GM23338 (cell line): ENCODE measurements at regions not wholly inside any gene's neighbourhood (a gene's known extent, or its start where the extent isn't known, plus 50 kb on each side); places are given as distances from the start of the nearest gene placed in this dataset.

Source experiments
- ATAC-seq: fragments of 200-7000 bp; cut with Tn5 transposase; 3 replicates; pipeline ENCODE4 v1.9.1; 2020
- DNase-seq: peaks from one replicate; pipeline ENCODE4 v3.0.0-alpha.2; 2015; ENCODE audit warnings: low spot score
- H2AFZ ChIP-seq: fragments of 200-600 bp; sonication (generic); 2 replicates; pipeline ENCODE4 v1.8.0; 2016; ENCODE audit warnings: antibody characterized with exemption, mild to moderate bottlenecking, moderate library complexity
- H3F3A ChIP-seq: fragments of 200-600 bp; sonication (generic); replicated peaks from 2 replicates; pipeline ENCODE4 v1.8.0; 2017; ENCODE audit warnings: antibody characterized with exemption, mixed run types, low read depth
- H3K27ac ChIP-seq: fragments of 200-600 bp; sonication (generic); 2 replicates; pipeline ENCODE4 v1.6.1; 2016; ENCODE audit warnings: low read depth
- H3K27me3 ChIP-seq: fragments of 200-600 bp; sonication (generic); 2 replicates; pipeline ENCODE4 v1.8.0; 2016; ENCODE audit warnings: mild to moderate bottlenecking, mixed run types, moderate library complexity; ENCODE audit not compliant: insufficient read depth
- H3K36me3 ChIP-seq: fragments of 200-600 bp; sonication (generic); 2 replicates; pipeline ENCODE4 v1.8.0; 2016; ENCODE audit warnings: mild to moderate bottlenecking; ENCODE audit not compliant: insufficient read depth
- H3K4me1 ChIP-seq: fragments of 200-600 bp; sonication (generic); 2 replicates; pipeline ENCODE4 v1.8.0; 2016; ENCODE audit warnings: mild to moderate bottlenecking, moderate library complexity; ENCODE audit not compliant: insufficient read depth
- H3K4me2 ChIP-seq: fragments of 200-600 bp; sonication (generic); 2 replicates; pipeline ENCODE4 v1.7.1; 2017; ENCODE audit warnings: mixed run types
- H3K4me3 ChIP-seq: fragments of 200-600 bp; sonication (generic); 2 replicates; pipeline ENCODE4 v1.6.1; 2016; ENCODE audit warnings: mixed run types
- H3K79me2 ChIP-seq: fragments of 200-600 bp; sonication (generic); replicated peaks from 2 replicates; pipeline ENCODE4 v1.8.0; 2017; ENCODE audit warnings: mild to moderate bottlenecking; ENCODE audit not compliant: insufficient read depth
- H3K9me2 ChIP-seq: fragments of 200-600 bp; sonication (generic); 2 replicates; pipeline ENCODE4 v1.8.0; 2017; ENCODE audit not compliant: insufficient read depth
- H4K20me1 ChIP-seq: fragments of 200-600 bp; sonication (generic); replicated peaks from 2 replicates; pipeline ENCODE4 v1.8.0; 2017; ENCODE audit warnings: mild to moderate bottlenecking; ENCODE audit not compliant: insufficient read depth
- H3K27ac Mint-ChIP-seq: 2 replicates; pipeline ENCODE4 v1.8.0; 2020; ENCODE audit warnings: inconsistent platforms, mild to moderate bottlenecking, moderate library complexity, mixed read lengths
- H3K27me3 Mint-ChIP-seq: 3 replicates; pipeline ENCODE4 v1.8.0; 2022; ENCODE audit warnings: low read depth, mild to moderate bottlenecking, moderate library complexity, mixed read lengths, inconsistent platforms; ENCODE audit not compliant: insufficient read depth, poor library complexity
- H3K36me3 Mint-ChIP-seq: 3 replicates; pipeline ENCODE4 v1.8.0; 2021; ENCODE audit warnings: low read depth, mild to moderate bottlenecking, inconsistent platforms, moderate library complexity, mixed read lengths
- H3K4me1 Mint-ChIP-seq: 3 replicates; pipeline ENCODE4 v1.8.0; 2020; ENCODE audit warnings: mild to moderate bottlenecking, inconsistent platforms, mixed read lengths
- H3K4me3 Mint-ChIP-seq: 3 replicates; pipeline ENCODE4 v1.8.0; 2021; ENCODE audit warnings: moderate library complexity, mild to moderate bottlenecking, inconsistent platforms, mixed read lengths
- H3K9me3 Mint-ChIP-seq: 3 replicates; pipeline ENCODE4 v1.8.0; 2020; ENCODE audit warnings: moderate library complexity, mild to moderate bottlenecking, inconsistent platforms, mixed read lengths
- CREB1 ChIP-seq: fragments of 250-450 bp; sonication (Bioruptor Pico); IDR thresholded peaks from 2 replicates; pipeline ENCODE4 v1.5.0; 2020; ENCODE audit warnings: low read depth, mild to moderate bottlenecking, moderate library complexity
- EZH2 ChIP-seq: fragments of 200-600 bp; sonication (generic); IDR thresholded peaks from one replicate; pipeline ENCODE4 v1.8.0; 2017; ENCODE audit warnings: antibody characterized with exemption, mild to moderate bottlenecking, low read depth; ENCODE audit not compliant: unreplicated experiment
- EZH2phosphoT487 ChIP-seq: fragments of 200-600 bp; sonication (generic); IDR thresholded peaks from one replicate; pipeline ENCODE4 v1.8.1; 2018; ENCODE audit warnings: antibody characterized with exemption; ENCODE audit not compliant: unreplicated experiment
- JUNB ChIP-seq: IDR thresholded peaks from one replicate; pipeline ENCODE4 v1.6.1; 2016; ENCODE audit warnings: antibody characterized with exemption; ENCODE audit not compliant: unreplicated experiment
- NANOG ChIP-seq: IDR thresholded peaks from 2 replicates; pipeline ENCODE4 v1.6.1; 2016; ENCODE audit warnings: antibody characterized with exemption, borderline replicate concordance
- POLR2AphosphoS5 ChIP-seq: IDR thresholded peaks from 2 replicates; pipeline ENCODE4 v1.6.1; 2016; ENCODE audit warnings: antibody characterized with exemption, low read depth
- STAT1 ChIP-seq: IDR thresholded peaks from one replicate; pipeline ENCODE4 v1.6.1; 2016; ENCODE audit warnings: antibody characterized with exemption; ENCODE audit not compliant: unreplicated experiment
- ZNF114 ChIP-seq: fragments of 250-450 bp; sonication (Bioruptor Pico); IDR thresholded peaks from 2 replicates; pipeline ENCODE4 v1.5.0; 2020; ENCODE audit warnings: mild to moderate bottlenecking, moderate library complexity
- ZNF462 ChIP-seq: fragments of 250-450 bp; sonication (Bioruptor Pico); IDR thresholded peaks from 2 replicates; pipeline ENCODE4 v1.5.0; 2020; ENCODE audit warnings: mild to moderate bottlenecking, moderate library complexity
- TF ChIP-seq, protein P1 (sequence below), 2 experiments: fragments of 200-600 bp in 1 of 2; sonication (generic) in 1 of 2; conservative IDR thresholded peaks; 2 replicates each; pipeline versions ENCODE4 v1.5.1 to v1.6.1; 2016 to 2017; ENCODE audit warnings: antibody characterized with exemption in 2 of 2, low read depth in 2 of 2, mild to moderate bottlenecking in 2 of 2, moderate library complexity in 1 of 2
- TF ChIP-seq, protein P2 (sequence below): IDR thresholded peaks from 2 replicates; pipeline ENCODE4 v1.6.1; 2016; ENCODE audit warnings: antibody characterized with exemption

- no peak for TF ChIP-seq ZNF462 (CRISPR knock-in tag)
- TF ChIP-seq JUNB: no peak
- no peak for TF ChIP-seq EZH2phosphoT487
- TF ChIP-seq, protein P1, sequence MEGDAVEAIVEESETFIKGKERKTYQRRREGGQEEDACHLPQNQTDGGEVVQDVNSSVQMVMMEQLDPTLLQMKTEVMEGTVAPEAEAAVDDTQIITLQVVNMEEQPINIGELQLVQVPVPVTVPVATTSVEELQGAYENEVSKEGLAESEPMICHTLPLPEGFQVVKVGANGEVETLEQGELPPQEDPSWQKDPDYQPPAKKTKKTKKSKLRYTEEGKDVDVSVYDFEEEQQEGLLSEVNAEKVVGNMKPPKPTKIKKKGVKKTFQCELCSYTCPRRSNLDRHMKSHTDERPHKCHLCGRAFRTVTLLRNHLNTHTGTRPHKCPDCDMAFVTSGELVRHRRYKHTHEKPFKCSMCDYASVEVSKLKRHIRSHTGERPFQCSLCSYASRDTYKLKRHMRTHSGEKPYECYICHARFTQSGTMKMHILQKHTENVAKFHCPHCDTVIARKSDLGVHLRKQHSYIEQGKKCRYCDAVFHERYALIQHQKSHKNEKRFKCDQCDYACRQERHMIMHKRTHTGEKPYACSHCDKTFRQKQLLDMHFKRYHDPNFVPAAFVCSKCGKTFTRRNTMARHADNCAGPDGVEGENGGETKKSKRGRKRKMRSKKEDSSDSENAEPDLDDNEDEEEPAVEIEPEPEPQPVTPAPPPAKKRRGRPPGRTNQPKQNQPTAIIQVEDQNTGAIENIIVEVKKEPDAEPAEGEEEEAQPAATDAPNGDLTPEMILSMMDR (conservative IDR thresholded peaks at IDR 0.05; ENCODE audit: low read depth in 2 of 2): no peak
These were observed 375.9 kb downstream of the RSL24D1 start (continued) for GRCh38 chr15:54820811-54821210.

DNA sequence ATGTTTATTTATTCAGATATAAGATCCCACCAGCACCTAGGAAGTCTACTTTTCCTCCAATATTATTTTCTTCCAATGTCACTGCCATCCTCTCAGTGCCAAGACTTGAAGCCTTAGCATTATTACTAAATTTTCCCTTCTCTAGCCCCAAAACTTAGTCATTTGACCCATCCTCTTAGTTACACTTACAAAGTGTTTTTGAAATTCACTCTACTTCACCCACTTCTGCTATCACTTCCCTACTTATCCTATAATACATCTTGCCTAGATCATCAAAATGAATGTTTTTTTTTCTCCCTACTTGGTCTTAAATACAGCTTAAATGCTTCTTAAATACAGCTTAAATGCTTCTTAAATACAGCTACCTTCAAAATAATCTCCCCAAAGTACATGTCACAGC, 376.6 kb downstream of the RSL24D1 start:
- ATAC-seq: no peak
- Histone ChIP-seq H3F3A (no peaks in the 10 kb centered on the region), H3K79me2 (no peaks in the 10 kb centered on the region), H3K36me3 (peaks cover 12% of the 10 kb centered on the region), H3K9me2 (no peaks in the 10 kb centered on the region), H3K4me1 (no peaks in the 10 kb centered on the region), H3K4me2 (no peak overlapping the region), H3K27ac (no peak overlapping the region), H2AFZ (no peak overlapping the region), H3K27me3 (no peaks in the 10 kb centered on the region), H3K4me3 (no peak overlapping the region), H4K20me1 (no peaks in the 10 kb centered on the region)
- H3K27me3 Mint-ChIP-seq: no peaks in the 10 kb centered on the region
- no peak overlapping the region for H3K4me3 Mint-ChIP-seq
- DNase-seq: no peak
- H3K36me3 Mint-ChIP-seq: peaks cover 5% of the 10 kb centered on the region; the same call in 1 of the 3 replicates
- peaks cover 5% of the 10 kb centered on the region; the same call in 1 of the 3 replicates for H3K4me1 Mint-ChIP-seq
- H3K27ac Mint-ChIP-seq: no peak overlapping the region
- peaks cover 59% of the 10 kb centered on the region for H3K9me3 Mint-ChIP-seq
- TF ChIP-seq, protein P1 (conservative IDR thresholded peaks at IDR 0.05; ENCODE audit: low read depth in 2 of 2): no peak
- TF ChIP-seq, protein P2, sequence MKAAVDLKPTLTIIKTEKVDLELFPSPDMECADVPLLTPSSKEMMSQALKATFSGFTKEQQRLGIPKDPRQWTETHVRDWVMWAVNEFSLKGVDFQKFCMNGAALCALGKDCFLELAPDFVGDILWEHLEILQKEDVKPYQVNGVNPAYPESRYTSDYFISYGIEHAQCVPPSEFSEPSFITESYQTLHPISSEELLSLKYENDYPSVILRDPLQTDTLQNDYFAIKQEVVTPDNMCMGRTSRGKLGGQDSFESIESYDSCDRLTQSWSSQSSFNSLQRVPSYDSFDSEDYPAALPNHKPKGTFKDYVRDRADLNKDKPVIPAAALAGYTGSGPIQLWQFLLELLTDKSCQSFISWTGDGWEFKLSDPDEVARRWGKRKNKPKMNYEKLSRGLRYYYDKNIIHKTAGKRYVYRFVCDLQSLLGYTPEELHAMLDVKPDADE: no peak
- TF ChIP-seq EZH2: no peak
- TF ChIP-seq POLR2AphosphoS5: no peak
- TF ChIP-seq JUNB: no peak
- no peak for TF ChIP-seq STAT1
- no peak for TF ChIP-seq NANOG
- no peak for TF ChIP-seq ZNF114
- no peak for TF ChIP-seq CREB1 (CRISPR knock-in tag)
